ENCODE measurements at regions not wholly inside any gene's neighbourhood (a gene's known extent, or its start where the extent isn't known, plus 50 kb on each side); places are given as distances from the start of the nearest gene placed in this dataset.

DNA sequence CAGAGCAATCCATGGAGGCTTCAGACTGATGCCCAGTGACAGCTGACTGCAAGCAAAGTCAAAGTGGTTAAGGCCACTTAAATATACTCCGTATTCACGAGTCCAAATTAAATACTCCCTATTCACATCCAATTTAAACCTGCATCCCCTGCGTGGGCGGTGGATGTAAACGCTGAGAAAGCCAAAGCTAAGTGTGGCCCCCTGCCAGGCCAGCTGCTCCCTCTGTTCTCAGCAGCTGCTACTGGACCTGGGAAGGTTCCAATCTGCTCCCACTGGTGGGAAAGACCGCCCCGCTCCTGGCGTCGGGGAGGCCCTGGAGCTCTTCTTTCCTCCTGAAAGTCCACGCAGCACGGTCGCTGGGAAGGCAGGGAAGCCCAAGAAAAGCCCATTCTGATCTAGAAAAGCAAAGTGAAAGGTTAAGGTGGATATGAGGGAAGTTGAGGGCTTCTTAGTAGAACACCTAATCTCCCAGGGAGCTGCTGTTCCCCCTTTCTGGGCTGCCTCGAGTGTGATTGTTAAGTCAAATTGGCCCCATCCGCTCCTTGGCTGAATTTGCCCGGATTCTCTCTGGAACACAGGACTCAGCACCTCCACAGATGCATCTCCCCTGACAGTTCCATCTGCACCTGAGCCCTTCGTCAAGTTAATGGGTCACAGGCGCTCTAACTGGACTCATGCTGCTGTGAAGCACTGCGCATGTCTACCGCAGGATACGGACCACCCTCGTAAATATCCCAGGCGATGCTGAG is 205.5 kb downstream of the USP12 start:
- TF ChIP-seq SIN3A (IDR thresholded peaks at IDR 0.05; ENCODE audit: borderline replicate concordance, insufficient read depth, low read length) (no peak), POLR2AphosphoS5 (IDR thresholded peaks at IDR 0.05; ENCODE audit: low read depth, low read length) (no peak)
- TF ChIP-seq, protein P1, sequence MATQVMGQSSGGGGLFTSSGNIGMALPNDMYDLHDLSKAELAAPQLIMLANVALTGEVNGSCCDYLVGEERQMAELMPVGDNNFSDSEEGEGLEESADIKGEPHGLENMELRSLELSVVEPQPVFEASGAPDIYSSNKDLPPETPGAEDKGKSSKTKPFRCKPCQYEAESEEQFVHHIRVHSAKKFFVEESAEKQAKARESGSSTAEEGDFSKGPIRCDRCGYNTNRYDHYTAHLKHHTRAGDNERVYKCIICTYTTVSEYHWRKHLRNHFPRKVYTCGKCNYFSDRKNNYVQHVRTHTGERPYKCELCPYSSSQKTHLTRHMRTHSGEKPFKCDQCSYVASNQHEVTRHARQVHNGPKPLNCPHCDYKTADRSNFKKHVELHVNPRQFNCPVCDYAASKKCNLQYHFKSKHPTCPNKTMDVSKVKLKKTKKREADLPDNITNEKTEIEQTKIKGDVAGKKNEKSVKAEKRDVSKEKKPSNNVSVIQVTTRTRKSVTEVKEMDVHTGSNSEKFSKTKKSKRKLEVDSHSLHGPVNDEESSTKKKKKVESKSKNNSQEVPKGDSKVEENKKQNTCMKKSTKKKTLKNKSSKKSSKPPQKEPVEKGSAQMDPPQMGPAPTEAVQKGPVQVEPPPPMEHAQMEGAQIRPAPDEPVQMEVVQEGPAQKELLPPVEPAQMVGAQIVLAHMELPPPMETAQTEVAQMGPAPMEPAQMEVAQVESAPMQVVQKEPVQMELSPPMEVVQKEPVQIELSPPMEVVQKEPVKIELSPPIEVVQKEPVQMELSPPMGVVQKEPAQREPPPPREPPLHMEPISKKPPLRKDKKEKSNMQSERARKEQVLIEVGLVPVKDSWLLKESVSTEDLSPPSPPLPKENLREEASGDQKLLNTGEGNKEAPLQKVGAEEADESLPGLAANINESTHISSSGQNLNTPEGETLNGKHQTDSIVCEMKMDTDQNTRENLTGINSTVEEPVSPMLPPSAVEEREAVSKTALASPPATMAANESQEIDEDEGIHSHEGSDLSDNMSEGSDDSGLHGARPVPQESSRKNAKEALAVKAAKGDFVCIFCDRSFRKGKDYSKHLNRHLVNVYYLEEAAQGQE (IDR thresholded peaks at IDR 0.05; ENCODE audit: insufficient read depth in 1 of 2, low read depth in 2 of 2, low read length in 2 of 2): no peak
